Fibroblast of lung (primary cell): ENCODE measurements at regions not wholly inside any gene's neighbourhood (a gene's known extent, or its start where the extent isn't known, plus 50 kb on each side); places are given as distances from the start of the nearest gene placed in this dataset.
A peak's percentile ranks its signal among the peaks of the same experiment; 100 is the strongest.

ENCODE experiments used
- DNase-seq, 2 donors: peaks; one replicate each; pipeline versions ENCODE4 v3.0.0 to v3.0.0-alpha.2; 2010; ENCODE audit warnings: low read depth in 2 of 2
- H2AFZ ChIP-seq: 2 replicates; pipeline ENCODE4 v1.5.1; 2012; ENCODE audit warnings: low read length, control low read depth, inconsistent platforms
- H3K27ac ChIP-seq: 2 replicates; pipeline ENCODE4 v1.5.1; 2011; ENCODE audit warnings: low read length, control low read depth; ENCODE audit not compliant: insufficient read depth
- H3K27me3 ChIP-seq: 2 replicates; pipeline ENCODE4 v1.5.1; 2011; ENCODE audit warnings: mild to moderate bottlenecking, low read length; ENCODE audit not compliant: control insufficient read depth, insufficient read depth
- H3K36me3 ChIP-seq: 2 replicates; pipeline ENCODE4 v1.5.1; 2011; ENCODE audit warnings: low read length; ENCODE audit not compliant: control insufficient read depth, insufficient read depth
- H3K4me1 ChIP-seq: 2 replicates; pipeline ENCODE4 v1.5.1; 2011; ENCODE audit warnings: low read length; ENCODE audit not compliant: control insufficient read depth, insufficient read depth; ENCODE audit errors: extremely low read depth
- H3K4me2 ChIP-seq: 2 replicates; pipeline ENCODE4 v1.5.1; 2011; ENCODE audit warnings: low read length, control low read depth; ENCODE audit not compliant: insufficient read depth; ENCODE audit errors: extremely low read depth
- H3K4me3 ChIP-seq, 4 experiments: fragments of 200-600 bp in 1 of 4; sonication (generic) in 1 of 4; replicated peaks in 1 of 4; 2 replicates each; pipeline ENCODE4 v1.5.1; 2011 to 2016; ENCODE audit warnings: low read length in 4 of 4, low read depth in 3 of 4, mild to moderate bottlenecking in 3 of 4, control low read depth in 2 of 4, inconsistent platforms in 1 of 4, mixed read lengths in 1 of 4; ENCODE audit not compliant: insufficient read depth in 1 of 4; ENCODE audit errors: control extremely low read depth in 1 of 4
- H3K79me2 ChIP-seq: 2 replicates; pipeline ENCODE4 v1.5.1; 2012; ENCODE audit warnings: mild to moderate bottlenecking, low read length, inconsistent platforms; ENCODE audit not compliant: control insufficient read depth, insufficient read depth
- H3K9ac ChIP-seq: 2 replicates; pipeline ENCODE4 v1.5.1; 2011; ENCODE audit warnings: mild to moderate bottlenecking, low read length, control low read depth; ENCODE audit not compliant: insufficient read depth
- H3K9me3 ChIP-seq: 2 replicates; pipeline ENCODE4 v1.5.1; 2012; ENCODE audit warnings: low read depth, low read length; ENCODE audit not compliant: control insufficient read depth, insufficient read depth
- H4K20me1 ChIP-seq: 2 replicates; pipeline ENCODE4 v1.5.1; 2011; ENCODE audit warnings: low read length; ENCODE audit not compliant: control insufficient read depth, insufficient read depth; ENCODE audit errors: extremely low read depth
- EZH2 ChIP-seq: IDR thresholded peaks from 2 replicates; pipeline ENCODE4 v1.5.1; 2012; ENCODE audit warnings: low read length, control low read depth, mild to moderate bottlenecking; ENCODE audit errors: missing control alignments
- TF ChIP-seq, protein P1 (sequence below), 2 donors: IDR thresholded peaks in 1 of 2; conservative IDR thresholded peaks in 1 of 2; 1 replicate in 1 of 2; 2 replicates in 1 of 2; pipeline ENCODE4 v1.5.1; 2011 to 2012; ENCODE audit warnings: low read length in 2 of 2, control low read depth in 1 of 2, inconsistent platforms in 1 of 2, low read depth in 1 of 2, mild to moderate bottlenecking in 1 of 2

DNA sequence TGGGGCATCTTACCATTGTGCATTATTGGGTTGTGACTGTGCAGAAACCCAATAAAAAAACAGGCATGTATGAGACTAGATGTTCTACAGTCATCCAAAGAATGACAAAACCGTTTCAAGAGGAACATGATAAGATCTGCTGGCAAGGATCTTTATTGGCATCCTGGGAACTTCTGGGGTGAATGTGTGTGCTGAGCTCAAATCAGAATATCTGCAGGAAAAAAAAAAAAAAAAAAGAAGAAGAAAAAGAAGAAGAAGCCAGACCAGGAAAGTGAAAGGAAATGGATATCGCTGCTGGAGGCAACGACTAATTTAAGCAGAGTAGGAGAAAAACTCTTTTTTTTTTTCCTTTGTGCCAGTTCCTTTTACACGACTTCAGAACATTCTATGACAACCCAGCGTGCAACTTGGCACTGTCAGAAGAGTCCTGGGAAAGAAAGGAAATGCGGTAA lies 484.2 kb upstream of the BOD1L1 start:
- peaks cover 4% of the 10 kb centered on the region for H3K4me1 ChIP-seq
- H3K9me3 ChIP-seq = no peaks in the 10 kb centered on the region
- peak overlapping the region in 2 of 4 experiments; percentile 15 to 38 for H3K4me3 ChIP-seq
- H3K36me3 ChIP-seq = no peaks in the 10 kb centered on the region
- H3K27ac ChIP-seq = no peak overlapping the region
- no peaks in the 10 kb centered on the region for H3K79me2 ChIP-seq
- H2AFZ ChIP-seq = no peak overlapping the region
- H3K4me2 ChIP-seq = no peak overlapping the region
- no peaks in the 10 kb centered on the region for H3K27me3 ChIP-seq
- no peak for TF ChIP-seq EZH2
- TF ChIP-seq, protein P1, sequence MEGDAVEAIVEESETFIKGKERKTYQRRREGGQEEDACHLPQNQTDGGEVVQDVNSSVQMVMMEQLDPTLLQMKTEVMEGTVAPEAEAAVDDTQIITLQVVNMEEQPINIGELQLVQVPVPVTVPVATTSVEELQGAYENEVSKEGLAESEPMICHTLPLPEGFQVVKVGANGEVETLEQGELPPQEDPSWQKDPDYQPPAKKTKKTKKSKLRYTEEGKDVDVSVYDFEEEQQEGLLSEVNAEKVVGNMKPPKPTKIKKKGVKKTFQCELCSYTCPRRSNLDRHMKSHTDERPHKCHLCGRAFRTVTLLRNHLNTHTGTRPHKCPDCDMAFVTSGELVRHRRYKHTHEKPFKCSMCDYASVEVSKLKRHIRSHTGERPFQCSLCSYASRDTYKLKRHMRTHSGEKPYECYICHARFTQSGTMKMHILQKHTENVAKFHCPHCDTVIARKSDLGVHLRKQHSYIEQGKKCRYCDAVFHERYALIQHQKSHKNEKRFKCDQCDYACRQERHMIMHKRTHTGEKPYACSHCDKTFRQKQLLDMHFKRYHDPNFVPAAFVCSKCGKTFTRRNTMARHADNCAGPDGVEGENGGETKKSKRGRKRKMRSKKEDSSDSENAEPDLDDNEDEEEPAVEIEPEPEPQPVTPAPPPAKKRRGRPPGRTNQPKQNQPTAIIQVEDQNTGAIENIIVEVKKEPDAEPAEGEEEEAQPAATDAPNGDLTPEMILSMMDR (conservative IDR thresholded peaks at IDR 0.05 in 1 of 2, IDR thresholded peaks at IDR 0.05 in 1 of 2; ENCODE audit: low read depth in 1 of 2, low read length in 2 of 2) = no peak
- DNase-seq = peak; percentile 11 to 71
- no peak overlapping the region for H3K9ac ChIP-seq
- H4K20me1 ChIP-seq = no peaks in the 10 kb centered on the region

DNA sequence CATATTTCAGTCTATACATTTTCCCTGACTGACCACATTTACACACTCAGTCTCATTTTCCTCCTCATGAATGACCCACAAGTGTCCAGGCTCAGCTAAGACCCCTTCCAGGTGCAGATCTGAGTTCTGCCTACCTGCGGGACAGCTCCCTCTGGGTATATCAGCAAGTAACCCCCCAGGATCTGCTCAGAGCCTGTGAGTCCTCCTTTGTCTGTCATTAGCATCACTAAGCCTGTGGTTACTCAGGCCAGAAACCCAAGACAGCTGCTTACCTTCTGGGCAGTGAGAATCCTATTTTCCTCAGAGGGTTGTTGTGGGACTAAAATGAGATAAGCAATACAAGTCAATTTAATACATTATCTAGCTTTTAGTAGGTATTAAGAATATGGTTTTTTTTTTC lies 487.6 kb upstream of the BOD1L1 start:
- H3K79me2 ChIP-seq = no peaks in the 10 kb centered on the region
- H2AFZ ChIP-seq = no peak overlapping the region
- no peaks in the 10 kb centered on the region for H3K9me3 ChIP-seq
- H3K9ac ChIP-seq = no peak overlapping the region
- no peak overlapping the region for H3K4me3 ChIP-seq
- DNase-seq = no peak
- H4K20me1 ChIP-seq = no peaks in the 10 kb centered on the region
- H3K4me1 ChIP-seq = peaks cover 4% of the 10 kb centered on the region
- H3K27ac ChIP-seq = no peak overlapping the region
- no peaks in the 10 kb centered on the region for H3K27me3 ChIP-seq
- no peaks in the 10 kb centered on the region for H3K36me3 ChIP-seq
- H3K4me2 ChIP-seq = no peak overlapping the region
- TF ChIP-seq EZH2 = no peak
- TF ChIP-seq, protein P1 (conservative IDR thresholded peaks at IDR 0.05 in 1 of 2, IDR thresholded peaks at IDR 0.05 in 1 of 2; ENCODE audit: low read depth in 1 of 2, low read length in 2 of 2) = no peak

DNA sequence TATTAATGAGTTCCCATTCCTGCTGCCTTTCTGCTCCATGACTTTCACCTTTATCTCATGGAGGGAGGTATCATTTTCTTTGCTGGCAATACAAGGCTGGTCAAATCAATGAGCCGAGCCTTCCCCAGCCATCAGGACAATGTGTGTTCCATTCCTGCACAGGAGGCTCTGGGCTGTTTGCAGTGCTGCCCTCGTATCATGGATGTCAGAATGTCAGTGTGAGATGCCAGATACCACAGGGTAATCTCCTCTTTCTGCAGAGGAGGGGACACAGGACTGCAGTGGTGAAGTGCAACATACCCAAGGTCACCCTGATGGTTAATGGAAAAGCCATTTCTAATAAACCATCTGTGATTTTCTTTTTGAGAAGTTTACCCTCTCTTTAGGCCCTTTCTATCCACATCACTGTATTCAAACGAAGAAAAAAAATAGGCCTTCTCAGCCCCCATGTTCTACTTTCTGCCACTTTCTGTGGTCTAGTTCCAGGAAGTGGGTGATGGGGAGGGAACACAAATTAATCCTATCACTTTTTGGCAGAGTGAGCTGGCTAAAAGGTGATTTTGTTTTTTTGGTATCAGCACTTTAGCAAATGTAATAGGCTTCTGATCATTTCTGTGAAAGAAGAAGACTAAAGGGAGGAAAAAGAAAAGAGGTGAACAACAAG lies 490.2 kb upstream of the BOD1L1 start:
- no peaks in the 10 kb centered on the region for H3K79me2 ChIP-seq
- no peak overlapping the region for H2AFZ ChIP-seq
- no peak overlapping the region for H3K9ac ChIP-seq
- no peak overlapping the region for H3K4me3 ChIP-seq
- no peaks in the 10 kb centered on the region for H3K27me3 ChIP-seq
- no peaks in the 10 kb centered on the region for H4K20me1 ChIP-seq
- H3K27ac ChIP-seq = no peak overlapping the region
- no peak for TF ChIP-seq EZH2
- TF ChIP-seq, protein P1 (conservative IDR thresholded peaks at IDR 0.05 in 1 of 2, IDR thresholded peaks at IDR 0.05 in 1 of 2; ENCODE audit: low read depth in 1 of 2, low read length in 2 of 2) = no peak
- H3K4me1 ChIP-seq = no peaks in the 10 kb centered on the region
- DNase-seq = no peak
- no peaks in the 10 kb centered on the region for H3K36me3 ChIP-seq
- no peak overlapping the region for H3K4me2 ChIP-seq
- no peaks in the 10 kb centered on the region for H3K9me3 ChIP-seq
